Hepatocyte (in vitro differentiated cells): ENCODE measurements at regions not wholly inside any gene's neighbourhood (a gene's known extent, or its start where the extent isn't known, plus 50 kb on each side); places are given as distances from the start of the nearest gene placed in this dataset.

ENCODE experiments used
- CTCF ChIP-seq: fragments of 200-600 bp; sonication (generic); IDR thresholded peaks from 2 replicates; pipeline ENCODE4 v1.5.1; 2016; ENCODE audit warnings: antibody characterized with exemption, mild to moderate bottlenecking; ENCODE audit not compliant: poor library complexity
- EZH2 ChIP-seq: fragments of 200-600 bp; sonication (generic); IDR thresholded peaks from 2 replicates; pipeline ENCODE4 v1.6.1; 2016; ENCODE audit warnings: antibody characterized with exemption, mild to moderate bottlenecking, borderline replicate concordance
- EZH2phosphoT487 ChIP-seq: fragments of 200-600 bp; sonication (generic); IDR thresholded peaks from one replicate; pipeline ENCODE4 v1.6.1; 2018; ENCODE audit warnings: antibody characterized with exemption, mild to moderate bottlenecking, low read depth, moderate library complexity; ENCODE audit not compliant: unreplicated experiment, severe bottlenecking

GRCh38 chr1:29557066-29557465 is 320.7 kb downstream of the PTPRU start:
- TF ChIP-seq CTCF (no peak), EZH2 (no peak), EZH2phosphoT487 (no peak)
